Forelimb muscle (tissue), 1 donor: ENCODE measurements at regions not wholly inside any gene's neighbourhood (a gene's known extent, or its start where the extent isn't known, plus 50 kb on each side); places are given as distances from the start of the nearest gene placed in this dataset.

ENCODE experiments used
- DNase-seq: peaks from one replicate; pipeline ENCODE4 v3.0.0-alpha.2; 2013; ENCODE audit warnings: low read depth

DNA sequence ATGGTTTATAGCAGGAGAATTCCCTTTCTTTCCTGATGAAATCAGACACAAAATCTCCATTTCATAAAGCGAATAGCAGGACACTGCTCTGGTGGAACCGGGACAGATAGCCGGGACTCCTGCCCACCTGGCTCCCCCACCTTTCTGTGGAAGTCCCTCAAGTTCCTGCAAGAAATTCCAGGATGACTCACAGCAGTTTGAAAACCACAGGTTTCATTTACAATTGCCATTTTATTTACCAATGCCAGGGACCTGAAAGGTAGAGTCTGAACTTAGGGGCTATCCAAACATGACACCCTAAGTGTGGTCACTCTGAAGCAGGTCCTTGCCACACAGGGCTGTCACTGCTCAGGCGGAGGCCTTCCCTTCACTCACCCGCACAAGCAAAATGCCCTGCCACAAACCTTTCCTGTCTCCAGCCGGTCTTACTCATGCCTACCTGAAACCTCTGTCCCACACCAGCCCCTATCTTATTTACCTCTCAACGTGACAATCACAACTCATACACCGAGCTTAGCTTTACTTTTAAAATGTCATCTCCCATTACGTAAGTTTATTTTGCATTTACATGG is 63.3 kb upstream of the TAF1L start:
- no peak for DNase-seq

DNA sequence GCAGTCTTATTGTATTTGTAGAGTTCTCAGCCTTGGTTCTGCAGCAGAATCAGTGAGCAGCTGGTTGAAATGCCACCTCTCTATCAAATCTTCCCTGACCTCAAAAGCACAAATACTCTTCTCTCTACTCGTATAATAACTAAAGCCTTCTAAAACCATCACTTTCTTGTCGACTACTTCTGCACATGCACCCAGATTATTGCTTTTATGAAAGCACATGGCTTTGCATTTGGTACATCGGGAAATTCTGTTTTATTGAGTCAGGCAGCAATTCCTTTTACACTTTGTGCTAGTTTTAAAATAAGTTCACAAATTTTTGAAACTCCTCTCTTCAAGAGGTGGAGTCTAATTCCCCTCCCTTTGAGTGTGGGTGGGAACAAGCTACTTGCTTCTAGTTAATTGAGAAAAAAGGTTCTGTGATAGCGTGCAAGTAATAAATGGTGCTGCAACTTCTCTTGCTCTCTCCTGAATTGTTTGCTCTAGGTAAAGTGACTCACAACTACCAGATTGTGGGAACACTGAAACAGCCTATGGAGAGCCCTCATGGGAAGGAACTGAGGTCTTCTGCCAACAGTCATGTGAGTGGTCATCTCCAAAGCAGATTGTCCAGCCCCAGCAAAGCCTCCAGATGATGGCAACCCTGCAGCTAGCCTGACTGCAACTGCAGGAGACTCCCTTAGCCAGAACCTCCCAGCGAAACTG is 66.0 kb upstream of the TAF1L start:
- DNase-seq, result no peak

DNA sequence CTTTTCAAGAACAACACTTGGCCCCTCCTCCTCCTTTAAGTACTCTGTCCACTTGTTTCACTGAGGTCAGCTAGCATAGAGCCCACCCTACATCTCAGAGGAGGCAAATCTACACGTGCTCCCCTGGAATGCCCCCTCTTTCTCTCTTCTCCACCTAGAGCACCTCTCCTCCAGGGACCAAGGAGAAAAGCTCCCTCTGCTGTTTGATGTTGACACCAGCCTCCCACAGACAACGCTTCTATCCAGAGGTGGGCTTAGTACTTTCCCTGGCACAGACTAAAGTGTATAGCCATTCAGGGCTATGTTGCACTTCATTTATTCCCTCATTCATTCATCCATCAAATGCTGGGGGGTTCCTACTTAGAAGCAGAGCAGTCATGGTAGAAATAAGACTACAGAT is 68.2 kb upstream of the TAF1L start:
- no peak for DNase-seq

DNA sequence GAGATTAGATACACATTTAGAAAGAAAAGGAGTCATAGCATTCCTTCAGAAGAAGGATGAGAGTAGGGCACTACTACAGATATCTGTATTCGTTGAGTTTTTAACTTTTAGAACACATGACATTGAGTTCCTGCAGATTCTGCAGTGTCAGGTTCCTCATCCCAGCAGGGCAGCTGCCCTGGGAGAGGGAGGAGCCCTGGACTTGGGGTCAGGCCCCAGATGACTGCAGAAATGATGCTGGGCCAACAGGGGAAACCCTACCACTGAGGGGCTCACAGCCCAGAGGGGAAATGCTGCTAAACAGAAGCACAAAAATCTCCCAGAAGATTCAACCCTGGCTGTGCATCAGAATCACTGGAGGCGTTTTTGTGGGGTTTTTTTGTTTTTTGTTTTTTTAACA is 68.9 kb upstream of the TAF1L start:
- no peak for DNase-seq

DNA sequence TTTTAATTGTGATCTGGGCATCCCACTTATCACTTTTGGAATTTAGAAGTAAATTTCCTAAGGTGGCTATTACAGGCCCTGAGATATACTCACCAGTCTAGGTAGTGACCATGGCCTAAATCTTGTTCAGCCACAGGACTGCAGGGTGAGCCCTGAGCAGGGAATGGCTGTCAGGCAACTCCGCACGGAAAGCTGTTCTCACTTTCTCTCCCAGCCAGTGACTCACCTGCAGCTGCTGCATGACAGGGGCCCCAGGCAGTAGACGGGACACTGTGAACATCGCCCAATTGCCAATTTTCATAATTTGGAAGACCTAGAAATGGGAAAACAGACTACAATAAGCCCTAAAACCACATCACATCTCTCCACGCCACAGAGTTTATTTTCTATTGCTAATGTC is 69.6 kb upstream of the TAF1L start:
- no peak for DNase-seq

DNA sequence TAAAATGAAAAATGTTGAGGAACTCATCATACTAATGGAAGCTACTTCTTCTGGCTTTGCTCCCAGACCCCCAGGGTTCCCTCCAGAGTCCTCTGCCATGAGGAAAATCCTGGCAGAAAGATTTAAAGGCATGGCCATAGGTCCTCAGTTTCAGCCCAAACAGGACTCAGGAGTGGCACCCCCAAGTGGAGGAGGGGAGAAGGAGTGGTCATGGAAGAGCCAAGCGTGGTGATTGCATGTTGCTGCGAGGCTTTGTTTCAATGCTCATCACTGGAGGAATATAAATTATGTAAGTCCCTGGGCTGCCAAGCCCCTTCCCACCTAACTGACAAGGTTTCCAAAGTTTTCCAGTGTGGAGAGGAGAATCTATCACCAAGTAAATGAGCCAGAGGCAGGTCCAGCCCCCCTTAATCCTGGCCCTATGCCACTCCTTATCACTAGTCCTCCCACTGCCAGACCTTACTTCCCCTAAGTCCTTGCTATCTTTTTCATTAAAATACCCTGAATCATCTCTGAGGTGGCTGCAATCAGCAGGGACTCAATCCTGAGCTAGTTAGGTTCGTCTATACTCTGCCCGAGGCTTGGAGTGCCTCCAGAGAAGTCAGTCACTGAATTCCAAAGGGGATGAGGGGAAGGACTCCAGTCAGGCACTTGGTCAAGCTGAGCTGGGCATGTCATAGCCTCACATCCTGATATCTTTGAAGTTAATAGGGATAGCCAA is 70.7 kb upstream of the TAF1L start:
- no peak for DNase-seq

DNA sequence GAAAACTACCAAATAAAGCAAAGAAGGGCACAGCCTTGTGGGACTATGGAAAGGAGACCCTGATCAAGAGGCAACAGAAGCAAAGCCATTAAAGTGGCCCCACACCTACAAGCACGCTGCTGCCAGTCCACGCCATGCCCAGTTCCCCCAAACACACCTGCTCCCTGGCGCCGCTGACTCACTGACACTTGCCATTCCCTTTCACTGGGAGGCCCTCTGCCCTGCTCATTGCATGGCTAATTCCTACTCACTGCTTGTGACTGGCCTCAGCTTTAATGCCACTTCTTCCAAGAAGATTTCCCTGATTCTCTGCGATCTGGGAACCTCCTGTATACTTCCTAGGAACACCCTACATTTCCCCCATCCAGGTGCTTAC is 71.2 kb upstream of the TAF1L start:
- no peak for DNase-seq

DNA sequence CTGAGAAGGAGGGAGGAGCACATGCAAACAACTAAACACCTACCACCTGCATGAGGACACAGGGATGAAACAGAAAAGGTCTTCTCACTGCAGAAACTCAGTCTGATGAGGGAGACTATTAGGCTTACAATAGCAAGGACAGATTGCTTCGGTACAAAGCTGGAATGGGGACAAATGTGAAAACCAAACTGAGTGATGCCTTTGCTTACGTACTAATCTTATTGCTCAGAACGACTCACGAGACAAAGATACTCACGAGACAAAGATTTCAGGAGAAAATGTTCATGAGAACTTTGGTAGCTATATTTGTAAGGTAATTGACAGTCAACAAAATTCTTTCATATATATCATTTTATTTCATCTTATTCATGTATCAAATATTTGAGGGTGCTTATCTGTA is 71.9 kb upstream of the TAF1L start:
- no peak for DNase-seq

DNA sequence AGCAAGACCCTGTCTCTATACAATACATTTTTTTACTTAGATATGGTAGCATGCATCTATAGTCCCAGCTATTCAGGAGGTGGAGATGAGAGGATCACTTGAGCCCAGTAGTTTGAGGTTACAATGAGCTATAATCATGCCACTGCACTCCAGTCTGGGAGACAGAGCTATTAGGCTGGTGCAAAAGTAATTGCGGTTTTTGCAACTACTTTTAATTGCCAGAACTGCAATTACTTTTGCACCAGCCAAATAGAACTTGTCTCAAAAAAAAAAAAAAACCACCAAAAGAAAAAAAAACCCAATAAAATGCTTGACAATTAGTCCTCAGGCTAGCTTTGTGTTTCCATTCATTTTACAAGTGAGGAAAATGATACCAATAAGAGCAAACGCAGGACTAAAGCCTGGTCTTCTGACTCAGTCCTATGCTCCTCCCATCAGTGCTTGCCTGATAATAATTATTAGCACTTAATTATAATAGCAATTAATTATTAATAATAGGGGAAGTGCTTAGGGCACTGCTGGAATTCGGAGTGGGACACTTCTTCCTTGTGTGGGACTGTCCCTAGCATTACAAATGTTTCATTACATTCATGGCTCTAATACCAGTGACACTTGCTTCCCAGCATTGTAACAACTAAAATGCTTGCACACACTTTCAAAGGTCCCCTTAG is 73.1 kb upstream of the TAF1L start:
- DNase-seq, result no peak

DNA sequence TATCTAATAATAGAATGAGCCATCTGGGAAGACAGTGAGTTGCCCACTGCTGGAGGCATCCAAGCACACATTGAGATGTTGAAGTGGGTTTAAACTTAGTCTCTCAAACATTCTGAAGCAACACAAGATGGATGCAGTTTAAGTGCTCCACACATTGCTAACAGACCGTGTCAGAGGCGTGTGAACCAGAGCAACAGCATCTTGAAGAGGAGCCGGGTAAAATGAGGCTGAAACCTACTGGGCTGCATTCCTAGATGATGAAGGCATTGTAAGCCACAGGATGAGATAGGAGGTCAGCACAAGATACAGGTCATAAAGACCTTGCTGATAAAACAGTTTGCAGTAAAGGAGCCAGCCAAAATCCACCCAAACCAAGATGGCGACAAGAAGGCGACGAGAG is 73.5 kb upstream of the TMEM215 start:
- no peak for DNase-seq

DNA sequence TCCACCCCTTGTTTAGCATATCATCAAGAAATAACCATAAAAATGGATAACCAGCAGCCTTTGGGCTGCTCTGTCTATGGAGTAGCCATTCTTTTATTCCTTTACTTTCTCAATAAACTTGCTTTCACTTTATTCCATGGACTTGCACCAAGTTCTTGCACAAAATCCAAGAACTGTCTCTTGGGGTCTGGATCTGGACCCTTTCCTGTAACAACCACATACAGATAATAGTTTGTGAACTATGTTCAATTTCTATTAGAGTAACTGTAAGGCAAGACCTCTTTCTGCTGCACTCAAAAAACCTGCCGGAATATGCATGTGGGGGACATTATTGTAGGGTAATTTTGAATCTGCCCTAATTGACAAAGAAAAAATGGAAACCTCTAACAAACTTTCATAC is 66.9 kb upstream of the TMEM215 start:
- DNase-seq, result peak; percentile 52

DNA sequence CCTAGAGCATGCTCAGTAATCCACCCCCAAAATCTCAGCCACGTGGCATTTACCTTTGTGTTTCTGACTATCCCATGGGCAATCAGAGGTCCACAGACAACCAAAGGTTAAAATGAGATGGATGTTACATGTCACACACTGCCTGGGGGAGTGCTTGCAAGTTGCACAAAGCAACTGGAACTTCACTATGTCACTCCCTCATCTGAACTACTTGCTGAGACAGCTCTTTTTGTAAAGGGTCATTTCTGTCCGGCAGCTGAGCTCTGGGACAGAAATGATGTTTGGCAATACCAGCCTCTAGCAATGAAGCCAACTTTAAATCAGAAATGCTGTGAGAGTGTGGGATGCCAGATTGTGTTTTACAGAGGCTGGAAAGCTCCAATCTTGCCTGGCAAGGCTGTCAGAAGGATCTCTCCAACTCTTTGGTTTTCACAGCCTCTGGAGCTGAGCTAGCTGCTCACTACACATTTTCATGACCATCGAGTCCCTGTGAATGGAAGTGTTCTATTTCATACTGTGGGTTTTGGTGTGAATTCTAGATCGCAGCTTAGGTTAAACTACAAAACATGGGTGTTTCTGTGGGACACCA is 66.3 kb upstream of the TMEM215 start:
- DNase-seq, result no peak

DNA sequence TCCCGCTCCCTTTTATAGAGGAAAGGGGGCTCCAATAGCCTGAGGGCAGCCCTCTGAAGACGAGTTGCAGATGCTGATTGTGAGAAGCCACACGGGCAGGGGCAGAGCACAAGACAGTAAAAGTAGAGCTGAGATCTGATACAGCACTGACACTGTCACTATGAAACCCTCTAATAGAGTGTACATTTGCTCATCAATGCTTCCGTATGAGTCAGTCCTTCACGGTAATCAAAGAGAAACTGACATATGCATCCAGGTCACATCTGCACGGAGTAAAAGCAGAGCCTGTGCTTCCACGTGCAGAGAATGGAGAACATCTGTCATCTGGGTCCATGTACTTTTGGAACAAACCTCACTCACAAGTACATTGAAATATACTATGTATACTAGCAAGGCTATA is 60.6 kb upstream of the TMEM215 start:
- DNase-seq, result no peak

DNA sequence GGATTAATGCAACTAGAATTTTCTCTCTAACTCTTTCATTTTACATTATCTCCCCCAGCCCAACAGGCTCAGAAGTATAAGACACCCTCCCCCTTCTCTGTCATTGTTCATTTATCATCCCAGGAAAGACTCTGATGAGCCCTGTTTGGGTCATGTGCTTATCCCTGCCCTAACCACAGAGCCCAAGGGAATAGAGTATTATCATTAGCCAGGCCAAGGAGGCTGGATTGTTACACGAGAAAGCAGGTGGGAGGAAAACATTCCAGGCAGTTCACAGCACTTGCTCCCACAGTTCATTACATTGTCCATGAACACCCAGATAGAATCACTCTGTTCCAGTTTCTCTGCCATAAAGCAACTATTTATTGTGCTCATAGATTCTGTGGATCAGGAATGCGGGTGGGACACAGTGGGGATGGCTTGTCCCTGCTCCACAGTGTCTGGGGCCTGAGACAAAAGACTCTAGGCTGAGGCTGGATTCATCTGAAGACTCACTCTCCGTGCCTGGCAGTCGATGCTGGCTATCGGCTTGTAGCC is 59.5 kb upstream of the TMEM215 start:
- DNase-seq, result peak; percentile 56

DNA sequence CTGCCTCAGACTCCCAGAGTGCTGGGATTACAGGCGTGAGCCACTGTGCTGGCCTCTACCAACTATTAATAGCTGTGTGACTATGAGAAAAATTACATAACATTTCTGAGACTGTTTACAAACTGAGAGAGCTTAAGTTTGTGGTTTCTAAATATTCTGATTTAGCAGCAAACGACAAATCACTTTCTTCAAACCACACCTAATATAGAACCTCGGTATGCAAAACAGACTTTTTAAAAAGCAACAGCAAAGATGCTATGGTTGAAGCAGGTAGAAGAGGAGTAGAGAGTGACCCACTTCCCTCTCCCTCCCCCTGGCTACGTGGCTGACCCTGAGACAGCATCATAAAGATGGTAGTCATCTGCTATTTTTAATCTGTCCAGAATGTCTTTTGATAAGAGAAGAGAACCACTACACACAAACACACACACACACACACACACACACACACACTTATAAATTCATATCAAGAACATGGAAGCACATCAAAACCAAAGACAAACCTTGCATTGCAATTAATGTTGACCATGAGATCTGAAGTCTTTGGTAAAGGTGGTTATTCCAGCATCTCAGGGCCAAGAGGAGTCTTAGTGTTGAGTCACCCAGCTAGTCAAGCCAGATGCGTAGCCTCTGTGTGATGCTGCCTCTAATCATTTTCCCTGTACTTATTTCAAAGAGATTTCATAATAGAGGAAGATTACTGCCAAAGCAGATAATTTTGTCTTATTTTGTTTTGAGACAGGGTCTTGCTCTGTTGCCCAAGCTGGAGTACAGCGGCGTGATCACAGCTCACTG is 58.1 kb upstream of the TMEM215 start:
- no peak for DNase-seq

DNA sequence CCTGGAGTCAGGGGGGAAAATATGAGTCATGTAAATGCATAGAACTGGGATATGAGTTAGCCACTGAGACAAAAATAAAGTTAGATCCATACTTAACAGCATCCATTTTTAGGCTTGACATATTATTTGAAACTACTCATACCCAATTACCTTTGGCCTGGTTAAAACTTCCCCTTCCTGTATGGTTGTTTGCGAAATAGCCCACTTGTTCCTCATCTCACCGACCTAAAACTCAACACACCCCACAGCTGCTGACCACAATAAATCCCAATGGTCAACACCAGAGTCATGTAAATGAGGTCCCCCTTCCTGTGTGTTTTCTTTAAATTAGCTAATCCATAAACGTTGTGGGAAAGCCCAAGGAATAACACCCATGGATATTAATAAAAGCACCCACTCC is 55.2 kb upstream of the TMEM215 start:
- no peak for DNase-seq
